ENCODE measurements at regions not wholly inside any gene's neighbourhood (a gene's known extent, or its start where the extent isn't known, plus 50 kb on each side); places are given as distances from the start of the nearest gene placed in this dataset.

DNA sequence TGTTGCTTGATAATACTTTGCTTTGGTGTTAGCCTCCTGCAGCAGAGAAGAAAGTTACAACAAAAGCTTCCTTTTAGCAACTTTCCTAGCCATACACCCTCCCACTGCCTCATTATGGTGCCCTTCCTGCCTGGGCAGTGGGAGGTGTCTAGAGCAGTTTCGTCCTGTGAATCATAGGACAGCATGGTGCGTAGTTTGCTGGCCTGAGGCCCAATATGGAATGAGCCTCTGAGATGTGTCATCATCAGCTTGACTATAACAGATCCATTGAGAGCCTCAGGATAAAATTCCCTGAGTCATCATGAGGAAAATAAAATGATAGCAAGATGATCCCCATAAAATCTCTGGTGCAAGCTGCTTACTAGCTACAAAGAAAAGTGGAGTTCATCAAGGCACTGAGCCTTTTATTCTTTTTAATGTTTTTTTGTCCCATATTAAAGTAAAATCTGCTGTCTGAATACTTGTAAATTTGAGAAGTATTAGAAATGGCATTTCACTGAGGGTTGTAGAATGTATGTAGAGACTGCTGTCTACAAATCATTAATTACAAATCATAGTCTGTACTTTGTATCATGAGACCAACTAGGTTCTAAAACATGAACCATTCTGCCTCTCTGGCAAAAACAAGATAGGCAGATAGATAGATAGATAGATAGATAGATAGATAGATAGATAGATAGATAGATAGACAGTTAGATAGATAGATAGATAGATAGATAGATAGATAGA, 303.0 kb upstream of the PDE4D start:
- Histone ChIP-seq H3K4me3 (replicated peaks in 1 of 3; ENCODE audit: insufficient read depth in 1 of 3, low read depth in 1 of 3, low read length in 3 of 3) (no peak overlapping the region), H3K79me2 (ENCODE audit: control insufficient read depth, insufficient read depth, low read length) (no peaks in the 10 kb centered on the region), H3K36me3 (ENCODE audit: control insufficient read depth in 2 of 2, extremely low read depth in 1 of 2, insufficient read depth in 2 of 2, low read length in 2 of 2) (no peaks in the 10 kb centered on the region), H3K27ac (ENCODE audit: insufficient read depth, low read depth, low read length) (no peak overlapping the region), H3K9me3 (replicated peaks; ENCODE audit: control insufficient read depth, insufficient read depth, low read length) (no peaks in the 10 kb centered on the region), H3K27me3 (ENCODE audit: control insufficient read depth in 2 of 2, insufficient read depth in 2 of 2, low read length in 2 of 2) (no peaks in the 10 kb centered on the region), H4K20me1 (replicated peaks; ENCODE audit: control insufficient read depth, extremely low read depth, insufficient read depth, low read length) (no peaks in the 10 kb centered on the region), H3K9ac (replicated peaks; ENCODE audit: extremely low read depth, insufficient read depth, low read length) (no peak overlapping the region), H2AFZ (ENCODE audit: low read depth, low read length) (peak overlapping the region; percentile 73), H3K4me1 (ENCODE audit: control insufficient read depth, extremely low read depth, insufficient read depth, low read length) (peaks cover 8% of the 10 kb centered on the region), H3K9me1 (replicated peaks; ENCODE audit: control insufficient read depth, extremely low read depth, insufficient read depth, low read length) (no peaks in the 10 kb centered on the region), H3K4me2 (ENCODE audit: insufficient read depth, low read length) (peak overlapping the region; percentile 32)
- peak; percentile 82 for FAIRE-seq
- dilution Hi-C loops (cut with MboI; ENCODE audit: extremely low pct_ligation_motif_present, low sequenced_read_pairs), result no loop called here
- ChIA-PET CTCF (interaction anchor here (0.7 kb wide), 1 partner anchor 8 kb away, joined by 4 read pairs; no protein-coding TSS in a partner anchor), POLR2A (no interaction called here)
- BruUV-seq (replicated peaks), result no TSS peak
- peak; percentile 82 for DNase-seq (ENCODE audit: low read depth, low spot score)
- TF ChIP-seq FOS (IDR thresholded peaks at IDR 0.05; ENCODE audit: borderline replicate concordance, insufficient read depth, low read length), result peak; percentile 40
- peak; percentile 66 for TF ChIP-seq JUN (IDR thresholded peaks at IDR 0.05; ENCODE audit: borderline replicate concordance, insufficient read depth, insufficient read length, low read depth)
- TF ChIP-seq, protein P1, sequence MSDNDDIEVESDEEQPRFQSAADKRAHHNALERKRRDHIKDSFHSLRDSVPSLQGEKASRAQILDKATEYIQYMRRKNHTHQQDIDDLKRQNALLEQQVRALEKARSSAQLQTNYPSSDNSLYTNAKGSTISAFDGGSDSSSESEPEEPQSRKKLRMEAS (IDR thresholded peaks at IDR 0.05; ENCODE audit: insufficient read depth, insufficient read length), result no peak
- intact Hi-C loops (cut with micrococcal nuclease), result no loop called here

DNA sequence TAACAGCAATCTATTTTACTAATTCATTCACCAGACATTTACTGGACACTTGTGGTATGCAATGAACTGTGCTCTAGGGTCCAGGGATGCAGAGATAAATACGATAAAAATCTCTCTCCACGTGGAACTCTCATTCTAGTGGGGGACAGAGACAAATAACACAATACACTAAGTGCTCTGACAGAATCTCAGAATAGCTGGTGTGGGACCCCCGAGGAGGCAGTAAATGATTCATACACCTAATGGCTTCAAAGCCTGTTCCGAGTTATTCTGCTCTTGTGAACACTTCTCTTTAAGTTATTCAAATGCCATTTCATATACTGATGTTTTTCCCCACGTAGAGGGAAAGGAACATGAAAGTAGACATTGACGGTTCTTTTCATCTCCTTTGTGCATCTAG, 302.0 kb upstream of the PDE4D start:
- POLR2A ChIA-PET, result no interaction called here
- Histone ChIP-seq H3K27ac (ENCODE audit: insufficient read depth, low read depth, low read length) (no peak overlapping the region), H3K27me3 (ENCODE audit: control insufficient read depth in 2 of 2, insufficient read depth in 2 of 2, low read length in 2 of 2) (no peaks in the 10 kb centered on the region), H2AFZ (ENCODE audit: low read depth, low read length) (no peak overlapping the region), H3K79me2 (ENCODE audit: control insufficient read depth, insufficient read depth, low read length) (no peaks in the 10 kb centered on the region), H3K9me1 (replicated peaks; ENCODE audit: control insufficient read depth, extremely low read depth, insufficient read depth, low read length) (no peaks in the 10 kb centered on the region), H3K4me3 (replicated peaks in 1 of 3; ENCODE audit: insufficient read depth in 1 of 3, low read depth in 1 of 3, low read length in 3 of 3) (no peak overlapping the region), H3K4me2 (ENCODE audit: insufficient read depth, low read length) (no peak overlapping the region), H3K9ac (replicated peaks; ENCODE audit: extremely low read depth, insufficient read depth, low read length) (no peak overlapping the region), H4K20me1 (replicated peaks; ENCODE audit: control insufficient read depth, extremely low read depth, insufficient read depth, low read length) (no peaks in the 10 kb centered on the region), H3K9me3 (replicated peaks; ENCODE audit: control insufficient read depth, insufficient read depth, low read length) (no peaks in the 10 kb centered on the region), H3K4me1 (ENCODE audit: control insufficient read depth, extremely low read depth, insufficient read depth, low read length) (peaks cover 8% of the 10 kb centered on the region), H3K36me3 (ENCODE audit: control insufficient read depth in 2 of 2, extremely low read depth in 1 of 2, insufficient read depth in 2 of 2, low read length in 2 of 2) (no peaks in the 10 kb centered on the region)
- FAIRE-seq, result no peak
- intact Hi-C loops (cut with micrococcal nuclease), result no loop called here
- dilution Hi-C loops (cut with MboI; ENCODE audit: extremely low pct_ligation_motif_present, low sequenced_read_pairs), result no loop called here
- no peak for DNase-seq (ENCODE audit: low read depth, low spot score)
- BruUV-seq (replicated peaks), result no TSS peak
- TF ChIP-seq FOS (IDR thresholded peaks at IDR 0.05; ENCODE audit: borderline replicate concordance, insufficient read depth, low read length), result no peak
- TF ChIP-seq, protein P1 (IDR thresholded peaks at IDR 0.05; ENCODE audit: insufficient read depth, insufficient read length), result no peak
- TF ChIP-seq, protein P2, sequence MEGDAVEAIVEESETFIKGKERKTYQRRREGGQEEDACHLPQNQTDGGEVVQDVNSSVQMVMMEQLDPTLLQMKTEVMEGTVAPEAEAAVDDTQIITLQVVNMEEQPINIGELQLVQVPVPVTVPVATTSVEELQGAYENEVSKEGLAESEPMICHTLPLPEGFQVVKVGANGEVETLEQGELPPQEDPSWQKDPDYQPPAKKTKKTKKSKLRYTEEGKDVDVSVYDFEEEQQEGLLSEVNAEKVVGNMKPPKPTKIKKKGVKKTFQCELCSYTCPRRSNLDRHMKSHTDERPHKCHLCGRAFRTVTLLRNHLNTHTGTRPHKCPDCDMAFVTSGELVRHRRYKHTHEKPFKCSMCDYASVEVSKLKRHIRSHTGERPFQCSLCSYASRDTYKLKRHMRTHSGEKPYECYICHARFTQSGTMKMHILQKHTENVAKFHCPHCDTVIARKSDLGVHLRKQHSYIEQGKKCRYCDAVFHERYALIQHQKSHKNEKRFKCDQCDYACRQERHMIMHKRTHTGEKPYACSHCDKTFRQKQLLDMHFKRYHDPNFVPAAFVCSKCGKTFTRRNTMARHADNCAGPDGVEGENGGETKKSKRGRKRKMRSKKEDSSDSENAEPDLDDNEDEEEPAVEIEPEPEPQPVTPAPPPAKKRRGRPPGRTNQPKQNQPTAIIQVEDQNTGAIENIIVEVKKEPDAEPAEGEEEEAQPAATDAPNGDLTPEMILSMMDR (IDR thresholded peaks at IDR 0.05; ENCODE audit: extremely low read depth in 1 of 2, insufficient read depth in 1 of 2, low read depth in 1 of 2, low read length in 2 of 2), result no peak
- no peak for TF ChIP-seq POLR2A (IDR thresholded peaks at IDR 0.05; ENCODE audit: low read depth, low read length)
- no peak for TF ChIP-seq POLR2AphosphoS5 (IDR thresholded peaks at IDR 0.05; ENCODE audit: insufficient read depth, low read depth, low read length)
- no peak for TF ChIP-seq EZH2 (IDR thresholded peaks at IDR 0.05; ENCODE audit: borderline replicate concordance, low read depth, low read length, severe bottlenecking)
- TF ChIP-seq GATA2 (IDR thresholded peaks at IDR 0.05; ENCODE audit: insufficient read depth, insufficient read length, low read depth, low read length), result no peak
- no peak for TF ChIP-seq JUN (IDR thresholded peaks at IDR 0.05; ENCODE audit: borderline replicate concordance, insufficient read depth, insufficient read length, low read depth)
- TF ChIP-seq MYC (IDR thresholded peaks at IDR 0.05; ENCODE audit: low read depth, low read length), result no peak
- CTCF ChIA-PET, result no interaction called here

Measured in endothelial cell of umbilical vein (primary cell).